Calu3 (cell line): ENCODE measurements at regions not wholly inside any gene's neighbourhood (a gene's known extent, or its start where the extent isn't known, plus 50 kb on each side); places are given as distances from the start of the nearest gene placed in this dataset.
"Not testable (repeated sequence)": the region's sequence is repeated elsewhere in the genome, so short reads cannot be mapped to it uniquely, and the experiment has no call there.

Experiments used
- BruUV-seq: library from RNA; stranded (reverse); fragments of 400-500 nt; replicated peaks from 2 replicates; lab custom pipeline; 2021; lab: Mats Ljungman, UMichigan
- CTCF ChIA-PET: fragments of 300-600 bp; sonication (Branson Sonifier 250); formaldehyde crosslinking; loops from one replicate; lab custom pipeline; 2022; ENCODE audit warnings: antibody characterized with exemption; lab: Charles Lee
- DNase-seq: peaks from one replicate; pipeline ENCODE4 v3.0.0; 2022
- H3K27ac Mint-ChIP-seq: one replicate; pipeline ENCODE4 v1.8.0; 2022; ENCODE audit warnings: mixed read lengths; ENCODE audit not compliant: unreplicated experiment
- H3K27me3 Mint-ChIP-seq: one replicate; pipeline ENCODE4 v1.8.0; 2022; ENCODE audit warnings: mixed read lengths; ENCODE audit not compliant: unreplicated experiment
- H3K36me3 Mint-ChIP-seq: one replicate; pipeline ENCODE4 v1.8.0; 2022; ENCODE audit warnings: mild to moderate bottlenecking, moderate library complexity, mixed read lengths; ENCODE audit not compliant: insufficient read depth, unreplicated experiment
- H3K4me1 Mint-ChIP-seq: one replicate; pipeline ENCODE4 v1.8.0; 2022; ENCODE audit warnings: mild to moderate bottlenecking, low read depth, mixed read lengths; ENCODE audit not compliant: unreplicated experiment
- H3K4me3 Mint-ChIP-seq: one replicate; pipeline ENCODE4 v1.8.0; 2022; ENCODE audit warnings: mild to moderate bottlenecking, low read depth, moderate library complexity, mixed read lengths; ENCODE audit not compliant: unreplicated experiment
- H3K9me3 Mint-ChIP-seq: one replicate; pipeline ENCODE4 v1.8.0; 2022; ENCODE audit warnings: low read depth, mixed read lengths; ENCODE audit not compliant: unreplicated experiment
- CTCF ChIP-seq: fragments of 200-600 bp; IDR thresholded peaks from one replicate; pipeline ENCODE4 v1.8.0; 2022; ENCODE audit warnings: antibody characterized with exemption; ENCODE audit not compliant: unreplicated experiment
- intact Hi-C: fragments of 100-400 bp; cut with micrococcal nuclease; formaldehyde crosslinking; loops from one replicate; pipeline ENCODE4 v1.10.0; 2022; ENCODE audit not compliant: unreplicated experiment

GRCh38 chr11:81569999-81570398 is 1163.7 kb downstream of the FAM181B start:
- H3K4me3 Mint-ChIP-seq = no peak overlapping the region
- DNase-seq = no peak
- CTCF ChIA-PET = no interaction called here
- TF ChIP-seq CTCF = no peak
- no peaks in the 10 kb centered on the region for H3K4me1 Mint-ChIP-seq
- H3K9me3 Mint-ChIP-seq = peaks cover 14% of the 10 kb centered on the region
- no peaks in the 10 kb centered on the region for H3K36me3 Mint-ChIP-seq
- BruUV-seq = no TSS peak
- H3K27ac Mint-ChIP-seq = no peak overlapping the region
- no peaks in the 10 kb centered on the region for H3K27me3 Mint-ChIP-seq
- intact Hi-C loops = no loop called here

DNA sequence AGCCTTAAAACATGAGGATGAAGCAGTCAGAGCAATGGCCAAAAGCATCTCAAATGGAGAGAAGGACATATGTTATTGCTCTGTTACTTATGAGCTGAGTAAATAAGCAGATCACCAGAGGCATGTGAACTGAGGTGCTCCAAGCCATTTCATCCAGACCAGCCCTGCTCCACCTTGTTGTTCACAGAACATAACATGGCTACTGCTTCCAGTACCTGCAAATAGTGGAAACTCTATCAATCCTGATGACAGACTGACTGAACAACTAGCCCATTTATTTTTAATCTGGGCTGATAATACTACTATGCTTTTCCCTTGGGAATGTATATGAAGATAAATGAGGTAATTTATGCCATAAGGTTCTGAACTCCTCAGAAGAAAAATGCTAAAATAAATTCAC is 1164.7 kb downstream of the FAM181B start:
- intact Hi-C loops = no loop called here
- TF ChIP-seq CTCF = no peak
- no peak for DNase-seq
- no TSS peak for BruUV-seq
- no peaks in the 10 kb centered on the region for H3K36me3 Mint-ChIP-seq
- H3K4me1 Mint-ChIP-seq = no peaks in the 10 kb centered on the region
- CTCF ChIA-PET = no interaction called here
- H3K4me3 Mint-ChIP-seq = no peak overlapping the region
- no peak overlapping the region for H3K27ac Mint-ChIP-seq
- H3K9me3 Mint-ChIP-seq = peaks cover 14% of the 10 kb centered on the region
- H3K27me3 Mint-ChIP-seq = no peaks in the 10 kb centered on the region

- H3K9me3 Mint-ChIP-seq = peaks cover 5% of the 10 kb centered on the region
- no peak for TF ChIP-seq CTCF
- no peak overlapping the region for H3K4me3 Mint-ChIP-seq
- BruUV-seq = no TSS peak
- H3K27ac Mint-ChIP-seq = no peak overlapping the region
- H3K36me3 Mint-ChIP-seq = no peaks in the 10 kb centered on the region
- no peaks in the 10 kb centered on the region for H3K27me3 Mint-ChIP-seq
- no peak for DNase-seq
- CTCF ChIA-PET = no interaction called here
- intact Hi-C loops = no loop called here
- no peaks in the 10 kb centered on the region for H3K4me1 Mint-ChIP-seq
These were observed 1185.5 kb downstream of the FAM181B start for GRCh38 chr11:81548123-81548522.

- H3K27ac Mint-ChIP-seq, H3K36me3 Mint-ChIP-seq, H3K27me3 Mint-ChIP-seq, CTCF ChIA-PET, H3K4me3 Mint-ChIP-seq, H3K4me1 Mint-ChIP-seq, H3K9me3 Mint-ChIP-seq, DNase-seq, intact Hi-C loops, BruUV-seq: not testable (repeated sequence)
These were observed 1193.9 kb downstream of the FAM181B start for GRCh38 chr11:81539806-81540205.

DNA sequence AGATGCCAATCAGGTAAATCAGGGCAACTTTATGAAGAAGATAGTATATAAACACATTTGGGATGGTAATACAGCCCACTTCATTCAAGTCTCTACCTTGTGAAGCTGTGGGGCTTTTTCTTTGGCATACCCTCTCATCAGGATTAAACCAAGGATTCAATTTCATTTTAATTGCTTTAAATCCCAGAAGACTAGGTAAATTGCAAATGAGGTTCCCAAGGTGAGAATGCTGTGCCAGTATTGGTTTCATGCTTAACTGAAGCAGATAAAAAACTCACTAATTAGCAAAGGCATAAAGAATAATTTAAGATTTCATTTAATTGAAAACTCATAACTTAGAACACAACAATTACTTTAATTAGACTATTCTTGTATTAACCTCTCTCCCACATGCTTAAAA is 1218.1 kb downstream of the FAM181B start:
- BruUV-seq = no TSS peak
- CTCF ChIA-PET = no interaction called here
- H3K4me1 Mint-ChIP-seq = no peaks in the 10 kb centered on the region
- no peak for DNase-seq
- no peak for TF ChIP-seq CTCF
- H3K27ac Mint-ChIP-seq = no peak overlapping the region
- intact Hi-C loops = no loop called here
- peaks cover 11% of the 10 kb centered on the region for H3K9me3 Mint-ChIP-seq
- H3K4me3 Mint-ChIP-seq = no peak overlapping the region
- H3K27me3 Mint-ChIP-seq = no peaks in the 10 kb centered on the region
- no peaks in the 10 kb centered on the region for H3K36me3 Mint-ChIP-seq
